Stimulated activated CD4-positive, alpha-beta T cell treated with anti-CD3 and anti-CD28 coated beads, Interleukin-1b, Interleukin-23, amount 100 ng/mL, for 1 hour (primary cell): ENCODE measurements at regions not wholly inside any gene's neighbourhood (a gene's known extent, or its start where the extent isn't known, plus 50 kb on each side); places are given as distances from the start of the nearest gene placed in this dataset.

Experiments used
- DNase-seq, 2 donors: peaks; one replicate each; pipeline ENCODE4 v3.0.0-alpha.2; 2020; ENCODE audit warnings: low read depth in 2 of 2

- DNase-seq: no peak
Observed at GRCh38 chr14:98984027-98984718, 287.8 kb downstream of the BCL11B start.

- DNase-seq: peak; percentile 24 to 35
Observed at GRCh38 chr14:98984719-98985041, 287.3 kb downstream of the BCL11B start.

GRCh38 chr14:98993818-98994217, 278.2 kb downstream of the BCL11B start:
- no peak for DNase-seq

GRCh38 chr14:98994561-98994960, 277.4 kb downstream of the BCL11B start:
- no peak for DNase-seq

GRCh38 chr14:98997526-98998205, 274.3 kb downstream of the BCL11B start:
- DNase-seq: no peak

- DNase-seq: no peak
Observed at GRCh38 chr14:98999345-98999744, 272.7 kb downstream of the BCL11B start.

- DNase-seq: no peak
Observed at GRCh38 chr14:98999901-99000300, 272.1 kb downstream of the BCL11B start.

- no peak for DNase-seq
Observed at GRCh38 chr14:99001241-99001640, 270.8 kb downstream of the BCL11B start.

GRCh38 chr14:99003646-99004045, 268.4 kb downstream of the BCL11B start:
- DNase-seq: no peak

GRCh38 chr14:99004112-99004511, 267.9 kb downstream of the BCL11B start:
- no peak for DNase-seq

GRCh38 chr14:99006276-99006675, 265.7 kb downstream of the BCL11B start:
- DNase-seq: no peak

- DNase-seq: no peak
Observed at GRCh38 chr14:99007795-99008194, 264.2 kb downstream of the BCL11B start.

GRCh38 chr14:99009871-99010270, 262.1 kb downstream of the BCL11B start:
- DNase-seq: no peak

GRCh38 chr14:99011385-99011784, 260.6 kb downstream of the BCL11B start:
- DNase-seq: no peak

GRCh38 chr14:99012703-99013102, 259.3 kb downstream of the BCL11B start:
- DNase-seq: no peak

- no peak for DNase-seq
Observed at GRCh38 chr14:99015833-99016232, 256.2 kb downstream of the BCL11B start.

- no peak for DNase-seq
Observed at GRCh38 chr14:99023371-99023770, 248.6 kb downstream of the BCL11B start.

GRCh38 chr14:99024926-99025325, 247.1 kb downstream of the BCL11B start:
- no peak for DNase-seq

GRCh38 chr14:99025418-99025817, 246.6 kb downstream of the BCL11B start:
- DNase-seq: no peak

- DNase-seq: no peak
Observed at GRCh38 chr14:99026471-99026870, 245.5 kb downstream of the BCL11B start.

- DNase-seq: no peak
Observed at GRCh38 chr14:99028041-99028440, 244.0 kb downstream of the BCL11B start.

GRCh38 chr14:99028521-99028920, 243.5 kb downstream of the BCL11B start:
- no peak for DNase-seq

GRCh38 chr14:99029145-99029915, 242.7 kb downstream of the BCL11B start:
- no peak for DNase-seq
